Medulla oblongata (tissue), 1 donor: ENCODE measurements at regions not wholly inside any gene's neighbourhood (a gene's known extent, or its start where the extent isn't known, plus 50 kb on each side); places are given as distances from the start of the nearest gene placed in this dataset.

Source experiments
- DNase-seq: peaks from one replicate; pipeline ENCODE4 v3.0.0-alpha.2; 2015; ENCODE audit errors: extremely low spot score

DNA sequence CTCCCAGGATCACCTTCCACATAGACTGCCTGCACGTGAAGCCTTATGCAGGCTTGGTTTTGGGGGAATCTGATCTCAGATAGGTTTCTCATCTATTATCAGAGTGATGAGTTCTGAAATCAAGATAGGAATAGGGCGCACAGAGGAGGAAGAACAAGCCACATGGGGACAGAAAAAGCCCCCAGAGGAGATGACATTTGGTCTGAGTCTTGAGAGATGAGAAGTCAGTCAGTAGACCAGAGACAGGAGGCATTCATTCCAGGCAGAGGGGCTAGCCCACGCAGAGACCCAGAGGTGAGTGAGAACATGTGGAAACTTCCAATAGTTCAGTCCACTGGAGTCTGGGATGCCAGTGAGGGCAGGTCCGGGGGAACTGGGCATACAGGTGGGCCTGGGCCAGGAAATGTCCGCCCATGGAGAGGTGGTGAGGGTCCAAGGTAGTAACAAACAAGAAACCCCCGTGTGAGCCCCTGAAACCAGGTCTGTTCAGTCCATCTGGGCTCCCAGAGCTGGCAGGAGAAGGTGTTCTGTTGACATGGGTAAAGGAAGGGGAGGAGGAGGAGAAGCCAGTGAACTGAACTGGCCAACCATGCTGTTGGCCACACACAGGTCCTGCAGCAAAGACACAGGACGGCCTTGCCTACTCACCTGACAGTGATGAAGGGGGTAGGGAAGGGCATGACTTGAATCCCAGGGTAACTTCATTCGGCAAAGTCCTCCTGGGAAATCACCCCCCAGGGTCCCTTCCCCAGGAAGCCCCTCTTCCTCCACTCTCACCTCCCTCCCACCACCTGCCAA lies 69.3 kb upstream of the SMNDC1 start:
- no peak for DNase-seq

DNA sequence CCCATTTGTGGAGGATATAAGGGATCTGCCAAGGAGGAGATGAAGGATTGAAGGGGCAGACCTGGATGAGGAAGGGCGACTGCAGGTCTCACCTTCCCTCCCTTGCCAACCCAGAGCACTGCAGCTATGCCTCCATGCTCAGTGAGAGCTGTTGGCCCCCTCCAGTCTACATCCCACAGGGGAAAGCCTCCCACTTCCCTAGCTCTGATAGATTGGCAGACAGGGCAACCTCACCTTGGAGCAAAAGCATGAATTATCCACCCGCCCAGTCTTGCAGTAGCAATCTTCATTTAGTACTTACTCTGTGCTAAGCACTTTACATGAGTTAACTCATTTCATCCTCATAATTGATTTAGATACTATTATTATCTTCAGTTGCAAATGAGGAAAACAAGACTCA lies 70.4 kb upstream of the SMNDC1 start:
- DNase-seq, result no peak

DNA sequence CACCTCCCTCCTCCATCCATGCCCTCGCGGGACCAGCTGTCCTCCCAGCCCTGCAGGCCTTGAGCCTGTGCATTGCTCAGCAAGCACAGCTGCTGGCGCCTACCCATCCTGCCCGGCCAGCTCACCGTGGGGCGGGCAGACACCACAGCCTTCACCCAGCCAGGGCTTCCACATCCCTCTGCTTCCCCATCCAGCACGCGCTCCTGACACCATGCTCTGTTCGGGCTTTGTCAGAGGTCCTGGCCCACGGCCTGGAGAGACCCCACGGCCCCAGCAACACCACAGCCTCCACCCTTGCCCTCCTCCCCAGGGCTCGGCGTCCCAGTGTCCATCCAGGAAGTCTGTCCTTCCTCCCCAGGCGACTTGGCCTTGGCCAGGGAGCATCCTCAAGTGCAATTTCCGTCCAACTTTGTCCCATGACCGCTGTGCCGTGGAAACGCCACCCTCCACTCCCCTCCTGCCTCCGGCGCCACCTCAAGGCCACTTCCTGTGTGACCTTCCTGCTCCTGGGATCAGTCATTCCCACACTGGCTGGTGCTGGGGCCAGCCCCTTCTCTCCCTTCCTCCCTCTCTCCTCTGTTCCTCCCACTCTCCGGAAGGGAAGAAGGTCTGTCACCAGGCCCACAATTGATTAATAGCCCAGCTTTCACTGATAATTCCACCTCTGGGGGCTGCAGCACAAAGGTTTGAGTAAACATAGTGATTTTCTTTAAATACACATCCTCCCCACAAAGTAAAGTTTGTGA lies 71.5 kb upstream of the SMNDC1 start:
- DNase-seq, result no peak

DNA sequence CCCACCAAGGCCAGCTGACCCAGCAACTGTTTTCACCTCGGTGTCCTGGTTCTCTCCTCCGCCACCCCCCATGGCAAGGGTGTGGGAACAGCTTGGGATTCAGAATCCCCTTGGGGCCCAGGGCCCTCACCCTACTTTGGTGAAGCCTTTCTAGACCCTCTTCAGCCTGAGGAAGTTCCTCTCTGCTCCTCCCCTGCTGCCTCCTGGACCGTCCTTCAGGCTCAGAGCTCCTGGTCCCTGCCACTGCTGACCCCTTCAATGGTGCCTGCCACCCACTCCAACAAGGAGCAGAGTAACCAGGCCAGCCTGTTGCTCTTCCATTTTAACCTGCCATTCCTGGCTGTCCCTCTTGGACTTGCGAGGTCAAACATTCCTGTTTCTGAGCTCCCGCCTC lies 72.0 kb upstream of the SMNDC1 start:
- DNase-seq, result no peak

DNA sequence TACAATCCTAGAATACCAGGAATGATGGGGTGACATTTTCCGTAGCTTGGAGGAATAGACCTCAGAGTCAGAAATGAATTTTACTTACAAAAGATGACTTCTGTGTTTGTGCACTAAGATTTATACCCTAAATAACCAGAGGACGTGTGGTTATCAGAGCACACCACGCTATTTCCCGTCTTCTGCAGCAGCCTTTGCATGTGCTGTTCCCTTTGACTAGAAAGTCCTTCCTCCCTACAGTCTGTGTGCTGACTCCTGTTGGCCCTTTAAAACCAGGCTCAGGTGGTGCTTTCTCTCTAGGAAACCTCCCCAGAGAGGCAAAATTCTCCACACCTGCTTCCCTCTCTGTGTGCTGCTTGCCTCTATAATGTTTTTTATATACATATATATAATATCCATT lies 73.3 kb upstream of the SMNDC1 start:
- no peak for DNase-seq

DNA sequence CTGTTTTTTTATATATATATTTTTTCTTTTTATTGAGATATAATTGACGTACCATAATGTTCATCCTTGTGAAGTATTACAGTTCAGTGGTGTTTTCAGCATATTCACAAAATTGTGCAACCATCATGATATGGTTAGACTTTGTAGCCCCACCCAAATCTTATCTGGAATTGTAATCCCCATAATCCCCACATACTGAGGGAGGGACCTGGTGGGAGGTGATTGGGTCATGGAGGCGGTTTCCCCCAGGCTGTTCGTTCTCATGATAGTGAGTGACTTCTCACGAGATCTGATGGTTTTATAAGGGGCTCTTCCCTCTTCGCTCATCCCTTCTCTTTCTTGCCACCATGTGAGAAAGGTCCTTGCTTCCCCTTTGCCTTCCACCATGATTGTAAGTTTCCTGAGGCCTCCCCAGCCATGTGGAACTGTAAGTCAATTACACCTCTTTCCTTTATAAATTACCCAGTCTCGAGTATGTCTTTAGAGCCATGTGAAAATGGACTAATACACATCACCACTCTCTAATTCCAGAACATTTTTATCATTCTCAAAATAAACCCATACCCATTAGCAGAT lies 73.9 kb upstream of the SMNDC1 start:
- no peak for DNase-seq

DNA sequence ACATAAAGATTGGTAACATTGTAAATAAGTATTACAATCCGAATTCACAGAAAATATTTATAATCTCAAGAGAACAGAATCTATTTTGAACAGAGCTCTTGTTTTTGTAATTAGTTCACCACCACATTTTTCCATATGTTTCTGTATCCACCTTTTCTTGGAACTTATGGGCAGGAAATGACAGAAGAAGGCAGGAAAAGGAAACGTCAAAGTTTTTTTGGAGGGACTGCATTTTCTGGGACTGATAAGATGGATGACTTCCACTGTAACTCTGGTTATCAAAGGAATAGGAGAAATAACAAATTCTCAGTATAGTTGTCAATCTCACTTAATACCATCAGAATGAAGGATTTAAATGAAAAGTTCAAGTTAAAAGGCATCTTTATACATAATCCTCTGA lies 75.1 kb upstream of the SMNDC1 start:
- DNase-seq, result no peak

DNA sequence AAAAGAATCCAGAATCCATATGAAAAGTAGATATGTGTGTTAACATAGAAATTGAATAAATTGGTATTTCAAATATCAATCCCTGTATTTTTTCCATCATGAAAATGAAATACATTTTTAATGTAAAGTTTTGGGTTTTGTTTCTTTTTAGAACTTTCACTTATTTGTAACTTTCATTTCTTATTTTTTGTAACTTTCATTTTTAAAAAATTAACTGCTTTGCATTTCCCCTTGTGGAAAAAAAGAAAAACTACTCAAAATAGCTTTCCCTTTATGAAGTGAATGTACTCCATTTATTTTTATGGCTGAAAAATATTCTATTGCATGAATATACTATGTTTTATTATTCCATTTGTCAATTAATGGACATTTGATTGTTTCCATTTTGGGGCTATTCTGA lies 75.6 kb upstream of the SMNDC1 start:
- DNase-seq, result no peak

DNA sequence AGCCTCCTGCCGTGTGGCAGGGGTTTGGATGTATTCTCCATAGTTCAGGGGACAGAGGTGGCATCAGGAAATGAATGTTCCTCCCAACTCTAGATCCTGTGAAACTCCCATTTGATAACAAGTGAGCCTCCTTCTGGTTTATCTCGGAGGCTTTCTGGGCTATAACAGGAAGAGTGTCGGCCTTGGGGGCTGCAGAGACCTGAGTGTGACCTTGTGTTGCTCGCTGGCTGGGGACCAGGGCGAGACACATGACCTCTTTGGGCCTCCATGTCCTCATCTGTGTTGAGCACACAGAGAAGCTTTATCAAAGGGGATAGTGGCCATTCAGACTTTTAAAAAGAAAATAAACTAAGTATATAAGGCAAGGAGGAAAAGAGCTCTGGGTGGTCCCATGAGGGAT lies 78.0 kb upstream of the SMNDC1 start:
- no peak for DNase-seq

DNA sequence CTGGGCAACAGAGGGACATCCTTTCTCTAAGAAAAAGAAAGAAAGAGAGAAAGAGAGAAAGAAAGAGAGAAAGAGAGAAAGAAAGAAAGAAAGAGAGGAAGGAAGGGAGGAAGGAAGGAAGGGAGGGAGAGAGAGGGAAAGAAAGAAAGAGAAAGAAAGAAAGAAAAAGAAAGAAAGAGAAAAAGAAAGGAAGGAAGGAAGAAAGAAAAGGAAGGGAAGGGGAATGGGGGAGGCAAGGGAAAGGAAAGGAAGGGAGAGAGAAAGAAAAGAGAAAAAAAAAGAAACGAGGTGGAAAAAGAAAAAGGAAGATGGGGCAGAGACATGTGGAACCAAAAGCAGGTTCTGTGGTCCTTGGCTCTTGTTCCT lies 82.9 kb upstream of the SMNDC1 start:
- no peak for DNase-seq

DNA sequence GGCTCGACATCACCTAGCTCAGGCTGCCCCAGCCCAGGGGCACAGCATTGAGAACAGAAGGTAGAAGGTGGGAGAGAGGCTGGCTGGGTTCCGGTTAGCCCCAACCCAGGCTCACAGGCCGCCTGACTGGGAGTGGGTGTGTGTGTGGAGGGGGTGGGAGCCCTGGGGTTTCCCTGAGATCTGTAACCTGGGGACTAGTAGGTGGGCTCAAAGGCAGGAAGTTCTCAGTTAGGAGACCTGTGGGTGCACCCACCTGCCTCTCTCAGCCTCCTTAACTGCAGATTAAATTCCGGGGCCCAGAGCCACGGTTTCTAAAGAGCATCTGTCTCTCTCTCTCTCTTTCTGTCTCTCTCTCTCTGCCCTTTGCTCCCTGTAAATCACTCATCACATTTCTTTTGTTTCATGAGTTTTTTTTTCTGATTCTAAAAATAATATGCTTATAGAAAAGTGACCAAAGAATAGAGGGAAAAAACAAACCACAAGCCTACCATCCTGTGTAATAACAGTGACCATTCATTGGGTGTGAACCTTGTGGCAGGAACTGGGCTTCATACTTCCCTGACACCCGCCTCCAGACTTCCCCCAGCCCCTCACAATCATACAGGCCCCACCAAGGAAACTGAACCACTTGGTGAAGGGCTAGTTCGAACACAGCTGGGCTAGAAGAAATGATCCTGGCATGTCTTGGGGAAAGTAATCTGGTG lies 83.4 kb upstream of the SMNDC1 start:
- no peak for DNase-seq

DNA sequence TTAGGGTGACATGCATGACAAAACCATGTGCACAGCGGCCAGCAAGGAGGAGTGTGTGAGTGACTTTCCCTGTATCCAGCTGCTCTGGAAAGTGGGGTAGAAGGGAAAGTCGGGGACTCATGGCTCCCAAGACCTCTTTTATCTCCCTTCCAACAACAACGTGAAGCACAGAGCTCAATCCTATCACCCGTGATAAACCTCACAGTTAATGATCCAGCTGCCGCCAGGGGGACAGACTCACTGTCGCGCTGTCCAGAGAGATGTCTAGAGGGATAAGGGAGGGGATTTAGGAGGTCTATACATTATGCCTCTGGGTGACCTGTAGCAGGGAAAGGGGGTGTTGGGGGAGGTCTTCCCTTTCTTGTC lies 84.0 kb upstream of the SMNDC1 start:
- no peak for DNase-seq

DNA sequence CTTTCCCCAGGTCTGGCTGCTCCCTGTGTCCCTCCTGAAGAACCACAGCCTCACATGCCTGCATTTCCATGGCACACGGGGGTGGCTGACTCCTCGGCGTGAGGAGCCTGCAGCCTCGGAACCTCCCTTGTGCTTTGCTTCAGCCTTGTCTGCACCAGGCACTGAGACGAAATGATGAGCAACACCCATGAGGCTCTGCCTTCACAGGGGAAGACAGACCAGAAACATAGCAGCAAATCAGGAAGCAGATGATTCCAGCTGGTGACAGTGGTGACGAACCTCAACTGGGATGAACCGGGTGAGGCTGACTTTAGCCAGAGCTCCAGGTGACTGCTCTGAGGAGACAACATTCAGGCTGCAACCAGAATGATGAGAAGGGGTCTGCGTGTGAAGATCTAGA lies 84.5 kb upstream of the SMNDC1 start:
- no peak for DNase-seq

DNA sequence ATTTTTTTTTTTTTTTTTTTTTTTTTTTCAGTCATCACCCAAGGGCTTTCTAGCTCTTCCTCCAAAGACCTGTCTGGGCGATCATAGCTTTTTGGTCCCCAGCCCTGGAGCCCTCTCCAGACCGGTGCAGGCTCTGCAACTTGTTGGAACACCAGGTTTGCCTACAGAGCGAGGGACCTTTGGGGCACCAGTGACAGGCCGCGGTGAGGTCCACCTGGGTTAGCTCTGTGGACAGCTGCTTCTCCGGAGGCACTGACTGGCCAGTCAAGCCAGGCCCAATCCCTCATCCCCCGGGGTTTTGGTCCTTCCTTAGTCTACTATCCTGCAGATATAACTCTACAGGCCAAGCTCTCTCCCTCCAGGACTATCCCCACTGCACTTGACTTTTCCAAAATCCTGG lies 86.8 kb upstream of the SMNDC1 start:
- no peak for DNase-seq

DNA sequence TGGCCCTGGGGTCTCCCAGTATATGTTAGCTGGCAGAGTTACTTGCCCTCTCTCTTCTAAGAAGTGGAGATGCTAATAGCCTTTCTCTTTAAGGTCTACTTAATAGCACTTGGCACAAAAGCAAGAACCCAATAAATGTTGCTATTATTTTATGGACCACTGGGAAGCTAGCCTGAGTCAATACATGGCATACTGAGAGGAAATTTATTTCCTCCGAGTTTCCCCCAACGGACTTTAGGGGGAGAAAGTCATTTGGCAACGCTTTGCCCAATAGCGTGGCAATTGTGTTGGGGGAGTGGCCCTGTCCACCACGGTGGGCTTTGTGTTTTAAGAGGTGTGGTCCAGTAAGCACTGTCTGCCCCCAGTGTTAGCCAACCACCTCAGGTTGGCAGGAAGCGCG lies 87.4 kb upstream of the SMNDC1 start:
- DNase-seq, result no peak

DNA sequence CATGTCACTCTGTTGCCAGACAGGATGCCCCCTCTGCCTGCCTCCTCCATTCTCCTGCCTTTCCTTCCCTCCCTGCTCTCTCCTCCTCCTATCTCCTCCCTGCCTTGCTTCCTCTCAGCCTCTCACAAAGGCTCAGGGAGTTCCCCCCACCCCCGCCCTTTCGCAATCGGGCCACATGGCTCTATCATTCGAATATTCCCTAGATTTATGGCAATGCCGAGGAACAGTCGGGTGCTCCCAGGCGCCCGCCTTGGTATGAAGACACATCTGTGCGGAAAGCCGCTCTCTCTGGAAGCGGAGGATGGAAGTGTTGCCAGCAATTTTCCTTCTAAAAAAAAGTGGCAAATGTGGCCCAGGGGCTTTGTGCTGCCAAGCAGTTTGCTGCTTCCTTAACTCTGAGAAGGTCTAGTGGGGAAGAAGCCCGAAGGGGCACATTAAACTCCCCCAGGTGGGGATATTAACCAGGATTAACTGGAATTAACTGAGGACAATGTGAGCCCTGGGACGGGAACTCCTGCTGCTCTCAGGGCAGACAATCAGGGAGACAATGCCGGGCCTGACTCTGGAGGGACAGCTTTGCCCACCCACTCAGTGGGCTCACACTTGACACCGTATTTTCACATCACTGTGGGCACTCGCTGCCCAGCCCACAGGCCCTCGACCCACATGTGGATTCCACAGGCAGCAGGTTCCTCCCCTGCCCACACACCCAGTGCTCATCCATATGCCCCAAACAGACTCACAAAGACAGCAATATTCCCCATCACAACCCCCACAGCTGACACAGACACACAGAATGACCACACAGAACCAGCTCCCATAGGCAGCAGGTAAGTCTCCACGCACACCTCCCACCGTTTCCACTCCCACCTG lies 88.4 kb upstream of the SMNDC1 start:
- DNase-seq, result no peak

DNA sequence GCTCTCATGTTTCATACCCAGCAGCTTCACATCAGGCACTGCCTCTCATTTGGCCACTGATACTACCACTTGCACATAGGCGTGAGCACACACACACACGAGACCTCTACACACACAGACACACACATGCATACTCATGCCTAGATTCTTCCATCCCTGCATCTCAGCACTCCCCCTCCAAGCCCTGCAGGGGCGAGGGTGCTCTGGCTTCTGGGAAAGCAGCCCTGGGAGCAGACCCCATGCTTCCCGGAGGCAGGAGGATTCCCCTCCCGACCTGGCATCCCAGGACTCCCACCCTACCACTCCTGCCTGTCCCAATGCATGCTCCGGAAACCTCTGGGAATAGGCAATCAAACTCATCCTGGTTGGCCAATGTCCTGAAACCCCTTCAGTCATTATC lies 89.1 kb upstream of the SMNDC1 start:
- DNase-seq, result no peak

DNA sequence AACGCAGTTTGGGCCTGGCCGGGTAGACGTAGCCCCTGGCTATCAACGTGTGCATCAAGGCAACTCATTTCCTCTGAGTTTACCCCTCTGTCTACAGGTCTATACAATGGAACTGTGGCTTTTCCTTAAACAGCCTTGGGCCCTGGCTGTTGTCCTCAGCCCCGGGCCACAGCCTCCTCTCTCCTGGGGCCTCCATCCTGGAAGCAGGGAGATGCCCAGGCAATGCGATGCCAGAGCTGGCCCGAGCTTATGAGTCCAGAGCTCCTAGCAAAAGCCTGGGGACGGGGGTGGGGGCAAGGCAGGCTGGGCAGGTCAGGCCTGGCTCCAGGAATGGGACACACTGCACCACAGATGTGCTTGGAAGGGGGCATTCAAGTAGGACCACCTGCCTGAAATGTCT lies 89.6 kb upstream of the SMNDC1 start:
- DNase-seq, result no peak

DNA sequence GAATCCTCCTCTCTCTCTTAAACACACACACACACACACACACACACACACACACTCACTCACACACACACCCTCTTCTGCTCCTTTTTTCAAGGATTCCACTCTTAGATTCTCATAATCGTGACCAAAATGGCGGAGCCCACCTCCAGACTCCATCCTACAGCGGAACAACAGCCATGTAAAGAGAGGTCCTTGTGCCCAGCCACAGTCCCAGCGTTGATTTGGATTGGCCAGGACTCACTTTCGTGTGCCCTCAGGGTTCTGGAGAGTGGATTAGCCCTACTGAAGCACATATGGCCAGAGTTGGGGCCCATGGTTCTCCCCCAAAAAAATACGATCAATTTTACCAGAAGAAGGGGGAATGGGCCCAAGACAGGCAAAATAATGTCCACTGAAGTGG lies 90.2 kb upstream of the SMNDC1 start:
- no peak for DNase-seq

DNA sequence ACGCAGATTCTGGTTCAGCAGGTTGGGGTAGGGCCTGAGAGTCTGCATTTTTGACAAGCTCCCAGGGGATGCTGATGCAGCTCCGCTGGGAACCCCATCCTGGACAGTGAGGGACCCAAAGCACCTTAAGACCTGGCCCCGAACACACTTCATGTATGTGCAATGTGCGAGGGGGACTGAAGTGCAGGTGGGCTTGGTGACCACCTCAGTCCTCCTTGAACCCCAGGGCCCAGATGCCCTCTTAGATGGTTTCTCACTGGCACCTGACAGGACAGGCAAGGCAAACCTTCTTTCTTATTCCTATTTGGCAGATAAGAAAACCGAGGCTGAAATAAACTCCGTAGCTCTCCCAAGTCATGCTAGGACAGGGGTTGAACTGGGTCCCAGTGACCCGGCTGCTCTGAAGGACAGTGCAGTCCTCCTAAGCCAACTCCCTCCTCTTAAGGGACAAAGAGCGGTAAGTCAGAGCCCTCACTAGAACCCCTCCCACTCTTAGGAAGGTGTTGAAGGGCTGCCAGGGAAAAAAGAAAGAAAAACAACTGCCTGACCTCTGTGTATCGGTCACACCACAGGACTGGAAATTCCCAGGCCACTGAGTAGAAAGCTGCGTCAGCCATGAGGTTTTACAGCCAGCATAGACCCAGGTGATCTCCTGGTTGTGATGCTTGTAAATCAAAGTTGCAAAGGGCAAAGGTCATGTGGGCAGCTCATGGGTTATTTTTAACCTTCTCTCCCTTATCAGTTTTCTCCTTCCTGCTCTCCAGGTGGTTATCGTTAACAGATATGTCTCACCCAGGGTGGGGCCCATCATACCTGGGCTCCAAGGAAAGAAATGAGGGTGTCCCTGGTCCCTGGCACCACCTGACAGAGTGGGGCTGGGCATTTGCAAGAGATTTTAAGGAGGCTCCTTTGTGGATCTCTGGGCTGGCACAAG lies 90.9 kb upstream of the SMNDC1 start:
- DNase-seq, result no peak

DNA sequence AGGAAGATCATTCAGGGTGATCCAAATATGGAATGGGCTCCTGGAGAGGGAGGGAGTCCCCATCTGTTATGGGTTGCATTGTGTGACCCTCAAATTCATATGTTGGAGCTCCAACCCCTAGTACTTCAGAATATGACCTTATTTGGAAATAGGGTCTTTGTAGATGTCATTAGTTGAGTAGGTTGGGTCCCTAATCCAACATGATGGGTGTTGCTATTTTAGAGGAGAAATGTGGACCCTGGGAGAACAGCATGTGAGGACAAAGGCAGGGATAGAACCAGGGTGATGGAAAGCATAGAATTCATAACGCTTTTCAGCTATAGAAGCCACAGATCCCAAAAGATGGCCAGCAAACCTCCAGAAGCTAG lies 91.5 kb upstream of the SMNDC1 start:
- no peak for DNase-seq
